ENCODE measurements at regions not wholly inside any gene's neighbourhood (a gene's known extent, or its start where the extent isn't known, plus 50 kb on each side); places are given as distances from the start of the nearest gene placed in this dataset.
"Not testable (repeated sequence)": the region's sequence is repeated elsewhere in the genome, so short reads cannot be mapped to it uniquely, and the experiment has no call there.

GRCh38 chr21:13923175-13923574, 287.6 kb downstream of the LIPI start:
- DNase-seq (ENCODE audit: low read depth in 2 of 2) = not testable (repeated sequence)

GRCh38 chr21:13921455-13921854, 289.3 kb downstream of the LIPI start:
- DNase-seq (ENCODE audit: low read depth in 2 of 2) = not testable (repeated sequence)

DNA sequence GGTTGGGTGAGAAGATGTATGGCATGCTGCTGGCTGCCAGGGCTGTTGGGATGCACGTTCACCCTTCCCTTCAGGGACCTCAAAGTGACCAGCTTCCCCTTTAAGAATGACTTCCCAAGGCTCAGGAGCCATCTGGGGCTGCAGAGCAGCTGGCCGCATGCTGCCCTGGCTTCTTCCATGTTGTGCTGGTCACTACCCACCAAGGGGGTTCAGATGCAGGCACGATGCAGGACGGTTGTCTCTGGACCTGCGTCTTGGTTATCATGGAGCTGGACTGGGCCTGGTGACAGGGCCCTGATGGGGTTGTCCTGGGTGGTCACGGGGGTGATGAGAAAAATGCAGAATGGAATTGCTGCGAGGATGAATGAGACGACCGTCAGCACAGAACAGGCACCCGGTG, 297.8 kb downstream of the POTED start:
- DNase-seq (ENCODE audit: low read depth in 2 of 2) = not testable (repeated sequence)

- DNase-seq (ENCODE audit: low read depth in 2 of 2) = not testable (repeated sequence)
These were observed 287.1 kb downstream of the POTED start for GRCh38 chr21:13896596-13897247.

DNA sequence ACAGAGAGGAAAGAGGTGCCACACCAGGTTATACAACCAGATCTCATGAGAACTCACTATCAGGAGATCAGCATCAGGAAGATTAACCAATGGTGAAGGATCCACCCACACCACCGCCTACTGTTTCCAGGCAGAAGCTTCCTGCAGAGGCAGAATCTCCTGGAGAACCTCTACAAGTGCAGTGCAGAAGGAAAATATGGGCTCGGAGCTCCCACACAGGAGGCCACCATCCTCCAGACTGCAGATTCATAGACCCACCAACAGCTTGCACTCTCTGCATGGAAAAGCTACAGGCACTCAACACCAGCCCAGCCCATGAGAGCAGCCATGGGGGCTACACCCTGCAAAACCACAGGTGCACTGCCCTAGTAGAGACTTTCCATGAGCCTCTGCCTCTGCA, 284.0 kb downstream of the POTED start:
- DNase-seq (ENCODE audit: low read depth in 2 of 2) = not testable (repeated sequence)

DNA sequence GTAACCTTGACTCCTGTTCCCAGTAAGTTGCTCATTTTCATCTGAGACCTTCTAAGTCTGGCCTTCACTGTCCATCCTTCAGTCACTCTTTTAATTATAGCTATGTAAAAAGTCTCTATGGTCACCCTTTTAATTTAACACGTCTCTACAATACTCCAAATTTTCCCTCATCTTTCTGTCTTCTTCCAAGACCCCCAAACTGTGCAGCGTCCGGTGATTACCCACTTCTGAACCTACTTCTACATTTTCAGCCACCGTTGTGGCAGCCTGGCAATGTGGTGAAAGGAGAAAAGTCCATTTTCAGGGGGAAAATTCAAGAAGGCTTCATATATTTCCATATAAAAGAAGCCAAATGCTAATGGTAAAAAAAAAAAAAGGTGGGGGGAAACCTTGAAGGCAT, 283.4 kb downstream of the POTED start:
- not testable (repeated sequence) for DNase-seq (ENCODE audit: low read depth in 2 of 2)

DNA sequence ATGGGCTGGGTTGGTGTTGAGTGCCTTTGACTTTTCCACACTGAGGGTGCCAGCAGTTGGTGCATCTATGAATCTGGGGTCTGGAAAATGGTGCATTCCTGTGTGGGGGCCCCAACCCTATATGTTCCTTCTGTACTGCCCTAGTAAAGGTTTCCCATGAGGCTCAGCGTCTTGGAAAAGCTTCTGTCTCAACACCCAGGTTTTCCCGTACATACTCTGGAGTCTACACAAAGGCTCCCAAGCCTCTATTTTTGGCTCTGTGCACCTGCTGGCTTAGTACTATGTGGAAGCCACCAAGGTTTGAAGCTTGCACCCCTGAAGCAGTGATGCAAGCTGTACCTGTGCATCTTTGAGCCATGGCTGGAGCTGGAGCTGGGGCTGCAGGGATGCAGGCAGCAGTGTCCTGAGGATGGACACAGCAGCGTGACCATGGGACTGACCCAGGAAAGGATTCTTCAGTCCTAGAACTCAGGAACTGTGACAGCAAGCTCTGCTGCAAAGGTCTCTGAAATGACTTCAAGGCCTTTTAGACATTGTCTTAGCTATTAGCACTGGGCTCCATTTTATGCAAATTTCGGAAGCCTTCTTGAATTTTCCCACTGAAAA, 282.7 kb downstream of the POTED start:
- not testable (repeated sequence) for DNase-seq (ENCODE audit: low read depth in 2 of 2)

- DNase-seq (ENCODE audit: low read depth in 2 of 2) = not testable (repeated sequence)
These were observed 279.6 kb downstream of the POTED start for GRCh38 chr21:13889176-13889575.

DNA sequence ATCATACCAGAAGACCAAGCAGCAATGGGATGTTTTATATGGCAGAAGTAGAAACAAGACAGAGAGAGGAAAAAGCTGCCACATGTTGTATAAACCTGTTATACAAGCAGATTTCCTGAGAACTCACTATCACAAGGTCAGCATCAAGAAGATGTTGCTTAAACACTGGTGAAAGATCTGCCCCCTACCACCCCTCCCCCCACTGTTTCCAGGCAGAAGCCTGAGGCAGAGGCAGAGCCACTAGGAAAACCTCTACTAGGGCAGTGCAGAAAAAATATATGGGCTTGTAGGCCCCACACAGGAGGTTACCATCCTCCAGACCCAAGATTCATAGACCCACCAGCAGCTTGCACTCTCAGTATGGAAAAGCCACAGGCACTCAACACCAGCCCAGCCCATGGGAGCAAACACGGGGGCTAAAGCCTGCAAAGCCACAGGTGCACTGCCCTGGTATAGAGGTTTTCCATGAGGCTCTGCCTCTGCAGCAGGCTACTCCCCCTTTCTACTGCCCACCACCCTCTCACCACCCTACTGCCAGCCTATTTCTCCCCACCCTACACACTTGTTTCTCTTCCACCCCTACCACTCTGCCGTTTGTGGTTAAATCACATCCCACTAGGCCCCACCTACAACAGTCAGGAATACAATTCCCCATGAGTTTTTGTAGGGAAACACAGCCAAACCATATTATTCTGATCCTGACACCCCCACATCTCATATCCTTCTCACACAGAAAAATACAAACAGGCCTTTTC, 274.2 kb downstream of the POTED start:
- not testable (repeated sequence) for DNase-seq (ENCODE audit: low read depth in 2 of 2)

DNA sequence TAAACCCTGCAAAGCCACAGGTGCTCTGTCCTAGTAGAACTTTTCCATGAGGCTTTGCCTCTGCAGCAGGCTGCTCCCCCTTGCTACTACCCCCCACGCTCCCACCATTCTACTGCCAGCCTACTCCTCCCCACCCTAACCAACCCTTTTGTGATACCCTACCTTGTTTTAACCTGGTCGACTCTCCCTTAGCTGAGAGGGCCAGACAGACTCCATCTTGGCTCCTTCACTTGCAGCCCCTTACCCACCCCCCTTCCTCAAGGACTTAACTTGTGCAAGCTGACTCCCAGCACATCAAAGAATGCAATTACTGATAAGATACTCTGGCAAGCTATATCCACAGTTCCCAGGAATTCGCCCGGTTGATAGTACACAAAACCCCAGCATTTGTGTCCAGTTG, 267.9 kb downstream of the POTED start:
- DNase-seq (ENCODE audit: low read depth in 2 of 2) = not testable (repeated sequence)

- DNase-seq (ENCODE audit: low read depth in 2 of 2) = not testable (repeated sequence)
These were observed 267.4 kb downstream of the POTED start for GRCh38 chr21:13876999-13877398.

DNA sequence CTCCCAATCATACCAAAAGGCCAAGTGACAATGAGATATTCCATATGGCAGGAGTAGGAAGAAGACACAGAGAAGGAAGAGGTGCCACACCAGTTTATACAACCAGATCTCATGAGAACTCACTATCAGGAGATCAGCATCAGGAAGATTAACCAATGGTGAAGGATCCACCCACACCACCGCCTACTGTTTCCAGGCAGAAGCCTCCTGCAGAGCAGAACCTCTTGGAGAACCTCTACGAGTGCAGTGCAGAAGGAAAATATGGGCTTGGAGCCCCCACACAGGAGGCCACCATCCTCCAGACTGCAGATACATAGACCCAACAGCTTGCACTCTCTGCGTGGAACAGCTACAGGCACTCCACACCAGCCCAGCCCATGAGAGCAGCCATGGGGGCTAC, 264.4 kb downstream of the POTED start:
- DNase-seq (ENCODE audit: low read depth in 2 of 2) = not testable (repeated sequence)

DNA sequence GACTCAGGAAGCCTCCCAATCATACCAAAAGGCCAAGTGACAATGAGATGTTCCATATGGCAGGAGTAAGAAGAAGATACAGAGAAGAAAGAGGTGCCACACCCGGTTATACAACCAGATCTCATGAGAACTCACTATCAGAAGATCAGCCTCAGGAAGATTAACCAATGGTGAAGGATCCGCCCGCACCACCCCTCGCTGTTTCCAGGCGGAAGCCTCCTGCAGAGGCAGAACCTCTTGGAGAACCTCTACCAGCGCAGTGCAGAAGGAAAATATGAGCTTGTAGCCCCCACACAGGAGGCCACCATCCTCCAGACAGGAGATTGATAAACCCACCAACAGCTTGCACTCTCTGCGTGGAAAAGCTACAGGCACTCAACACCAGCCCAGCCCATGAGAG, 245.1 kb downstream of the POTED start:
- DNase-seq (ENCODE audit: low read depth in 2 of 2) = no peak

GRCh38 chr21:13850808-13851207, 241.2 kb downstream of the POTED start:
- not testable (repeated sequence) for DNase-seq (ENCODE audit: low read depth in 2 of 2)

GRCh38 chr21:13849489-13849888, 239.9 kb downstream of the POTED start:
- DNase-seq (ENCODE audit: low read depth in 2 of 2) = not testable (repeated sequence)

DNA sequence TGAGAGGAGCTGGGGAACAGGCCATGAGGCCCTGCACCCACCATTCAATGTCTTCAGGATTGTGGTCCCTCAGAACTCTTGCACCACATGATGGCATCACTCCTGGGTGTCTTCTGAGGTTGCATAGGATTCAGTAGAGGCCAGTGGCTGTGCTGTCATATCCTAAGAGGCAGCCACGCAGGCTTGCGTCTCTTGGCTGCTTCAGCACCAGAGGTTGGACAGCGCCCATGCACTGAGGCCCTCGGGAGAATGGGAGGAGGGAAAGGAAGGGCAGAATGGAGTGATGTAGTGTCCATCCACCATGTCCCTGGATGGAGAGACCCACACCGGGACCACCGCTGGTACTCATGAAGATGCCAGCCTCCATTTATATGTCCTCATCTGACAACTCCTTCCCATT, 237.1 kb downstream of the POTED start:
- DNase-seq (ENCODE audit: low read depth in 2 of 2) = not testable (repeated sequence)

DNA sequence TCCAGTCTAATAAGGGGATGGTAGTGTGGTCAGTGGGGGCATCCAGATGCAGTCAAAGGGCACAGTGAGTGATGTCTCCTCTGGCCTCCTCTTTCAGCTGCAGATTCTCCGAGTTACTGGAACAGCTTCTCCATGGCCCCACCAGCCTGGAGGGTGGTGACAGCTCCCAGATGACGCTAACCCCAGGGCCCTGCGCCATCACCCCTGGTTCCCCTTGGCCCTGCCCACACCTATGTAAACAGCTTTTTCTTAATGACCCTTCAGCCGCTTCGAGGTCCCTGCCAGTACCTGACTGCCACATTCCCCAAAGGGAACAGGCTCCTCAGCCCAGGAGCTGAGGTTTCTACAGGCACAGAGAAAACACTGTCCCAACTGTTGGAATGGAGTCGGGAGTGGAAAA, 235.0 kb downstream of the POTED start:
- DNase-seq (ENCODE audit: low read depth in 2 of 2) = not testable (repeated sequence)

DNA sequence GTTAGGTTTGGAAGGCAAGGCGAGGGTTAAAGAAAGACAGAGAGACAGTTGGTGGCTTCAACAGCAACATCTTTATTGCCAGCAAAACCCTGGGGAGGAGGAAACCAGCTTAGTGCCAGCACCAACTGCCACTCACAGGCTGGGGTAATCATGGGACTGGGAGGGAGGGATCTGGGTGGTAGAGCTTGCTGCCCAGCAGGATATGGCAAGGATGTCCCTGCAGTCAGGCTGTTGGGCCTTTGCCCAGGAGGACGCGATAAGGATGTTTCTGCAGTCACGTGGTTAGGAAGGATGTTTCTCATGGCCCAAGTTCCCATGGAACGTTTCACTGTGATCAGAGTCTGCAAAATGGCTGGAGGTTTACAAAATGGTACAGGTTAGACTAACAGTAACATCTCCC, 233.5 kb downstream of the POTED start:
- not testable (repeated sequence) for DNase-seq (ENCODE audit: low read depth in 2 of 2)

- DNase-seq (ENCODE audit: low read depth in 2 of 2) = not testable (repeated sequence)
These were observed 218.1 kb downstream of the POTED start for GRCh38 chr21:13827666-13828065.

- no peak for DNase-seq (ENCODE audit: low read depth in 2 of 2)
These were observed 217.6 kb downstream of the POTED start for GRCh38 chr21:13827201-13827600.

GRCh38 chr21:13826511-13826910, 216.9 kb downstream of the POTED start:
- not testable (repeated sequence) for DNase-seq (ENCODE audit: low read depth in 2 of 2)

GRCh38 chr21:13825218-13825778, 215.7 kb downstream of the POTED start:
- DNase-seq (ENCODE audit: low read depth in 2 of 2) = not testable (repeated sequence)

Data from activated CD4-positive, alpha-beta T cell treated with anti-CD3 and anti-CD28 coated beads for 24 hours (primary cell).